BJ (cell line): ENCODE measurements at regions not wholly inside any gene's neighbourhood (a gene's known extent, or its start where the extent isn't known, plus 50 kb on each side); places are given as distances from the start of the nearest gene placed in this dataset.

Experiments
- CTCF ChIA-PET: fragments of 350-600 bp; formaldehyde crosslinking; extraction: SDS; loops from one replicate; lab custom pipeline; 2021; ENCODE audit warnings: antibody characterized with exemption, inconsistent platforms; lab: Yijun Ruan, JAX
- POLR2A ChIA-PET: fragments of 300-600 bp; sonication (Branson Sonifier 250); formaldehyde crosslinking; extraction: SDS; loops from one replicate; lab custom pipeline; 2021; ENCODE audit warnings: antibody characterized with exemption; lab: Charles Lee
- DNase-seq: peaks from one replicate; pipeline ENCODE4 v3.0.0-alpha.2; 2011; ENCODE audit warnings: low read depth
- H3K27me3 ChIP-seq: 2 replicates; pipeline ENCODE4 v1.6.0; 2011; ENCODE audit warnings: low read length; ENCODE audit not compliant: control insufficient read depth, insufficient read depth
- H3K36me3 ChIP-seq: 2 replicates; pipeline ENCODE4 v1.5.1; 2011; ENCODE audit warnings: low read length; ENCODE audit not compliant: control insufficient read depth, insufficient read depth
- H3K4me3 ChIP-seq: 2 replicates; pipeline ENCODE4 v1.5.1; 2011; ENCODE audit warnings: low read depth, mild to moderate bottlenecking, control low read depth, low read length
- CTCF ChIP-seq: IDR thresholded peaks from 2 replicates; pipeline ENCODE4 v1.5.1; 2011; ENCODE audit warnings: low read depth, mild to moderate bottlenecking, control low read depth, inconsistent platforms, low read length, moderate library complexity; ENCODE audit not compliant: insufficient read depth

- ChIA-PET CTCF (no interaction called here), POLR2A (no interaction called here)
- Histone ChIP-seq H3K27me3 (no peaks in the 10 kb centered on the region), H3K4me3 (no peak overlapping the region), H3K36me3 (no peaks in the 10 kb centered on the region)
- no peak for DNase-seq
- no peak for TF ChIP-seq CTCF
Observed at GRCh38 chrX:25968920-25969319, 169.2 kb upstream of the MAGEB18 start.

GRCh38 chrX:25976683-25977310 is 161.3 kb upstream of the MAGEB18 start:
- no peak for TF ChIP-seq CTCF
- Histone ChIP-seq H3K27me3 (no peaks in the 10 kb centered on the region), H3K4me3 (no peak overlapping the region), H3K36me3 (no peaks in the 10 kb centered on the region)
- DNase-seq = no peak
- ChIA-PET POLR2A (no interaction called here), CTCF (no interaction called here)

GRCh38 chrX:25998687-25999086 is 139.5 kb upstream of the MAGEB18 start:
- Histone ChIP-seq H3K4me3 (no peak overlapping the region), H3K36me3 (no peaks in the 10 kb centered on the region), H3K27me3 (no peaks in the 10 kb centered on the region)
- ChIA-PET CTCF (no interaction called here), POLR2A (no interaction called here)
- TF ChIP-seq CTCF = no peak
- DNase-seq = no peak

GRCh38 chrX:26007462-26007861 is 130.7 kb upstream of the MAGEB18 start:
- CTCF ChIA-PET = no interaction called here
- no peaks in the 10 kb centered on the region for H3K27me3 ChIP-seq
- no peak overlapping the region for H3K4me3 ChIP-seq
- DNase-seq = no peak
- no peaks in the 10 kb centered on the region for H3K36me3 ChIP-seq
- POLR2A ChIA-PET = no interaction called here
- TF ChIP-seq CTCF = no peak

GRCh38 chrX:26008042-26008441 is 130.1 kb upstream of the MAGEB18 start:
- DNase-seq = no peak
- H3K36me3 ChIP-seq = no peaks in the 10 kb centered on the region
- CTCF ChIA-PET = no interaction called here
- no peak overlapping the region for H3K4me3 ChIP-seq
- no peak for TF ChIP-seq CTCF
- H3K27me3 ChIP-seq = no peaks in the 10 kb centered on the region
- POLR2A ChIA-PET = no interaction called here
